NT2/D1 (cell line): ENCODE measurements at regions not wholly inside any gene's neighbourhood (a gene's known extent, or its start where the extent isn't known, plus 50 kb on each side); places are given as distances from the start of the nearest gene placed in this dataset.

Experiments used
- SUZ12 ChIP-seq: IDR thresholded peaks from 2 replicates; pipeline ENCODE4 v1.6.1; 2011; ENCODE audit not compliant: insufficient read length, insufficient read depth; ENCODE audit errors: extremely low read depth
- YY1 ChIP-seq: IDR thresholded peaks from 2 replicates; pipeline ENCODE4 v1.6.1; 2011; ENCODE audit not compliant: insufficient read length, insufficient read depth
- ZNF274 ChIP-seq: IDR thresholded peaks from 2 replicates; pipeline ENCODE4 v1.6.1; 2011; ENCODE audit warnings: mild to moderate bottlenecking, low read depth, low read length

DNA sequence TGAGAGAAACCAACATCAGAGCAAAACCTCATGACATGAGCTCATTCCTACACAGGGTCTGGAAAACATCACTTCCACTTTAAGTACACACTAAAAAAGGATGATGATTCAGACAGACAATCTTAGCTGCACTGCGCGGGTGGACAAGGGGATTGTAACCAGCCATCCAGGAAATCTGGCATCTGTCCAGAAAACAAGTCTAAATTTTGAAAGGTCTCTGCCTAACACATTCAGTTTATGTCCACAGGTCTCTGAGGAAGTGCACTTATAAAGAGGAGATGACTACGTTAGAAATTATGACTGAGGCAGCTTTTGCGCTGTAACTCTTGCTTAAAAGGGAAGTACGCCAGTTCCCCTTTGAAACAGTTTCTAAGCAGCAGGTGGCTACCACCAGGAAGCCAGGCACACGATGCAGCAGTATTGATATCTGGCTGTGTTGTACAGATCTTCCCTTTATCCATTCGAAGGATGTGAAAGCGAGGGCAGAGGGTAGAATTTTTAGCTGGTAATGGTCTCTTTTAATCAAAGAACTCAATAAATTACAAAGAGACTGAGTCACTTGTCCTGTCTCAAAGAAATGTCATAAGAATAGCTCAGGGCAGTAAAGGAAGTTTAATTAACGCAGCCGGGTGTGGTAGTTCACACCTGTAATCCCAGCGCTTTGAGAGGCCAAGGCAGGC lies 128.0 kb downstream of the SETD4 start:
- TF ChIP-seq ZNF274 (no peak), YY1 (no peak), SUZ12 (no peak)
